K562 (cell line): ENCODE measurements at regions not wholly inside any gene's neighbourhood (a gene's known extent, or its start where the extent isn't known, plus 50 kb on each side); places are given as distances from the start of the nearest gene placed in this dataset.

Experiments used
- ATAC-seq: fragments of 200-7000 bp; cut with Tn5 transposase; 3 replicates; pipeline ENCODE4 v1.9.1; 2020; ENCODE audit warnings: moderate library complexity
- BruUV-seq: library from RNA; stranded (reverse); fragments of 400-500 nt; replicated peaks from 2 replicates; lab custom pipeline; 2021; lab: Mats Ljungman, UMichigan
- CTCF ChIA-PET: fragments of 300-600 bp; formaldehyde crosslinking; extraction: SDS; loops from one replicate; lab custom pipeline; 2021; ENCODE audit warnings: low intra/inter-chr PET ratio; lab: Yijun Ruan, JAX
- POLR2A ChIA-PET: fragments of 300-600, 350-650 bp; sonication (Branson Sonifier 250); formaldehyde crosslinking; extraction: SDS; loops from one replicate; lab custom pipeline; 2021; ENCODE audit warnings: antibody characterized with exemption, inconsistent platforms; lab: Yijun Ruan, JAX
- DNase-seq, 4 experiments: peaks; one replicate each; pipeline versions ENCODE4 v3.0.0 to v3.0.0-alpha.2; 2011 to 2018; ENCODE audit warnings: low spot score in 3 of 4, mixed read lengths in 3 of 4; ENCODE audit errors: extremely low read depth in 1 of 4
- FAIRE-seq: peaks from 2 replicates; lab custom pipeline; 2011; peaks lifted over from hg19 to GRCh38; lab: Jason Lieb, UNC
- H2AFZ ChIP-seq: 2 replicates; pipeline ENCODE4 v1.6.0; 2011; ENCODE audit warnings: low read depth, low read length, control low read depth, inconsistent platforms
- H3K27ac ChIP-seq: fragments of 200-600 bp; 3 replicates; pipeline ENCODE4 v1.8.0; 2011; ENCODE audit warnings: low read depth, mild to moderate bottlenecking, control low read depth, inconsistent platforms, low read length, moderate library complexity, mixed read lengths; ENCODE audit errors: extremely low read depth
- H3K27me3 ChIP-seq, 2 experiments: fragments of 300-600 bp in 1 of 2; 2 replicates in 1 of 2; 3 replicates in 1 of 2; pipeline versions ENCODE4 v1.6.0 to v1.8.0; 2011; ENCODE audit warnings: inconsistent platforms in 2 of 2, low read length in 2 of 2, mild to moderate bottlenecking in 1 of 2, mixed read lengths in 1 of 2, moderate library complexity in 1 of 2; ENCODE audit not compliant: control insufficient read depth in 2 of 2, insufficient read depth in 2 of 2
- H3K36me3 ChIP-seq: fragments of 300-600 bp; 3 replicates; pipeline ENCODE4 v1.8.0; 2011; ENCODE audit warnings: mild to moderate bottlenecking, low read length, inconsistent platforms; ENCODE audit not compliant: control insufficient read depth, insufficient read depth
- H3K4me1 ChIP-seq, 2 experiments: fragments of 200-600 bp in 1 of 2; replicated peaks in 1 of 2; 2 replicates in 1 of 2; 3 replicates in 1 of 2; pipeline versions ENCODE4 v1.5.1 to v1.8.0; 2011; ENCODE audit warnings: inconsistent platforms in 2 of 2, low read length in 2 of 2, mild to moderate bottlenecking in 1 of 2, mixed read lengths in 1 of 2, moderate library complexity in 1 of 2; ENCODE audit not compliant: control insufficient read depth in 2 of 2, insufficient read depth in 2 of 2
- H3K4me2 ChIP-seq: 2 replicates; pipeline ENCODE4 v1.6.1; 2011; ENCODE audit warnings: low read length, control low read depth, inconsistent platforms, mixed read lengths; ENCODE audit not compliant: insufficient read depth
- H3K4me3 ChIP-seq: fragments of 200-600 bp; sonication (generic), shearing (Covaris generic); 2 replicates; pipeline ENCODE4 v1.5.1; 2016; ENCODE audit warnings: control low read depth, inconsistent platforms
- H3K79me2 ChIP-seq: fragments of 200-600 bp; 3 replicates; pipeline ENCODE4 v1.8.0; 2011; ENCODE audit warnings: low read length, inconsistent platforms; ENCODE audit not compliant: control insufficient read depth, insufficient read depth
- H3K9ac ChIP-seq, 2 experiments: 2 replicates each; pipeline versions ENCODE4 v1.6.0 to v1.6.1; 2011; ENCODE audit warnings: low read depth in 2 of 2, low read length in 2 of 2, control low read depth in 1 of 2, inconsistent platforms in 1 of 2, mild to moderate bottlenecking in 1 of 2, mixed read lengths in 1 of 2; ENCODE audit not compliant: insufficient read depth in 1 of 2
- H3K9me1 ChIP-seq: one replicate; pipeline ENCODE4 v1.6.0; 2011; ENCODE audit warnings: inconsistent platforms, mild to moderate bottlenecking, low read length, moderate library complexity; ENCODE audit not compliant: control insufficient read depth, insufficient read depth
- H3K9me3 ChIP-seq: replicated peaks from 2 replicates; pipeline ENCODE4 v1.5.1; 2011; ENCODE audit warnings: low read depth, low read length, inconsistent platforms; ENCODE audit not compliant: control insufficient read depth, insufficient read depth
- H4K20me1 ChIP-seq: replicated peaks from 2 replicates; pipeline ENCODE4 v1.6.1; 2011; ENCODE audit warnings: low read length, inconsistent platforms, mixed read lengths; ENCODE audit not compliant: control insufficient read depth, insufficient read depth
- CC2D1A ChIP-seq: fragments of 450-650 bp; IDR thresholded peaks from 2 replicates; pipeline ENCODE4 v1.6.1; 2017; ENCODE audit warnings: mild to moderate bottlenecking
- HMG20B ChIP-seq: fragments of 250-450 bp; sonication (Bioruptor Pico); IDR thresholded peaks from 2 replicates; pipeline ENCODE4 v1.5.0; 2021; ENCODE audit warnings: mild to moderate bottlenecking
- KLF1 ChIP-seq: fragments of 450-650 bp; IDR thresholded peaks from 2 replicates; pipeline ENCODE4 v1.6.1; 2016; ENCODE audit warnings: missing genetic modification characterization, missing compliant biosample characterization
- NCOA6 ChIP-seq: fragments of 450-650 bp; IDR thresholded peaks from 2 replicates; pipeline ENCODE4 v1.6.1; 2017; ENCODE audit warnings: mild to moderate bottlenecking
- PHTF2 ChIP-seq: fragments of 250-450 bp; sonication (Bioruptor Pico); IDR thresholded peaks from 2 replicates; pipeline ENCODE4 v1.5.0; 2021; ENCODE audit warnings: mild to moderate bottlenecking
- ZBTB5 ChIP-seq: fragments of 450-650 bp; IDR thresholded peaks from 2 replicates; pipeline ENCODE4 v1.6.1; 2017; ENCODE audit warnings: antibody characterized with exemption
- ZNF212 ChIP-seq: fragments of 450-650 bp; formaldehyde crosslinking; IDR thresholded peaks from 2 replicates; pipeline ENCODE4 v1.4.0; 2020; ENCODE audit warnings: mild to moderate bottlenecking
- ZNF253 ChIP-seq: fragments of 250-450 bp; sonication (Bioruptor Pico); conservative IDR thresholded peaks from 2 replicates; pipeline ENCODE4 v1.6.1; 2021; ENCODE audit warnings: mild to moderate bottlenecking
- ZNF75A ChIP-seq: fragments of 450-650 bp; formaldehyde crosslinking; IDR thresholded peaks from 2 replicates; pipeline ENCODE4 v1.4.0; 2020; ENCODE audit warnings: mild to moderate bottlenecking
- in situ Hi-C: fragments of 300-500 bp; cut with MboI; formaldehyde crosslinking; loops from 4 replicates; pipeline ENCODE4 v1.15.0; 2018; ENCODE audit warnings: inconsistent platforms, mixed read lengths
- intact Hi-C: fragments of 100-400 bp; cut with micrococcal nuclease; formaldehyde crosslinking; loops from 2 replicates; pipeline ENCODE4 v1.14.2; 2022
- TF ChIP-seq, protein P1 (sequence below): fragments of 250-450 bp; sonication (Bioruptor Pico); IDR thresholded peaks from 2 replicates; pipeline ENCODE4 v1.8.0; 2021; ENCODE audit warnings: moderate library complexity, mild to moderate bottlenecking, inconsistent platforms
- TF ChIP-seq, protein P2 (sequence below): fragments of 200-800 bp; sonication (Bioruptor generic); IDR thresholded peaks from 2 replicates; pipeline ENCODE4 v1.6.1; 2017; ENCODE audit warnings: missing genetic modification characterization, missing compliant biosample characterization
- TF ChIP-seq, protein P3 (sequence below): fragments of 200-800 bp; sonication (Bioruptor generic); IDR thresholded peaks from 2 replicates; pipeline ENCODE4 v1.6.1; 2016; ENCODE audit warnings: missing genetic modification characterization, missing compliant biosample characterization
- TF ChIP-seq, protein P4 (sequence below): fragments of 250-450 bp; sonication (Bioruptor Pico); IDR thresholded peaks from 2 replicates; pipeline ENCODE4 v1.6.1; 2021; ENCODE audit warnings: mild to moderate bottlenecking

GRCh38 chr7:106394526-106394925, 109.7 kb upstream of the NAMPT start:
- POLR2A ChIA-PET: interaction anchor here (1.2 kb wide), 1 partner anchor 9 kb away, joined by 3 read pairs; no protein-coding TSS in a partner anchor
- in situ Hi-C loops (no loop called here), intact Hi-C loops (no loop called here)
- Histone ChIP-seq H3K27ac (no peak overlapping the region), H3K27me3 (peaks cover 6 to 7% of the 10 kb centered on the region in 2 experiments; a peak in 2 of 5 replicates), H3K4me1 (peaks cover 0 to 4% of the 10 kb centered on the region in 2 experiments; a peak in 1 of 5 replicates), H3K79me2 (no peaks in the 10 kb centered on the region), H2AFZ (no peak overlapping the region), H3K36me3 (no peaks in the 10 kb centered on the region), H3K9ac (no peak overlapping the region), H3K9me1 (no peaks in the 10 kb centered on the region), H3K4me3 (no peak overlapping the region), H4K20me1 (no peaks in the 10 kb centered on the region), H3K4me2 (no peak overlapping the region), H3K9me3 (no peaks in the 10 kb centered on the region)
- CTCF ChIA-PET: no interaction called here
- BruUV-seq: no TSS peak
- no peak for DNase-seq
- ATAC-seq: no peak
- no peak for FAIRE-seq
- TF ChIP-seq ZBTB5: peak; percentile 76; the same call in 1 of the 2 replicates
- TF ChIP-seq NCOA6: no peak
- TF ChIP-seq KLF1 (tag): no peak
- TF ChIP-seq, protein P1, sequence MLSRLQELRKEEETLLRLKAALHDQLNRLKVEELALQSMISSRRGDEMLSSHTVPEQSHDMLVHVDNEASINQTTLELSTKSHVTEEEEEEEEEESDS (CRISPR knock-in tag): no peak
- peak; percentile 48; the same call in 1 of the 2 replicates for TF ChIP-seq CC2D1A
- TF ChIP-seq, protein P2, sequence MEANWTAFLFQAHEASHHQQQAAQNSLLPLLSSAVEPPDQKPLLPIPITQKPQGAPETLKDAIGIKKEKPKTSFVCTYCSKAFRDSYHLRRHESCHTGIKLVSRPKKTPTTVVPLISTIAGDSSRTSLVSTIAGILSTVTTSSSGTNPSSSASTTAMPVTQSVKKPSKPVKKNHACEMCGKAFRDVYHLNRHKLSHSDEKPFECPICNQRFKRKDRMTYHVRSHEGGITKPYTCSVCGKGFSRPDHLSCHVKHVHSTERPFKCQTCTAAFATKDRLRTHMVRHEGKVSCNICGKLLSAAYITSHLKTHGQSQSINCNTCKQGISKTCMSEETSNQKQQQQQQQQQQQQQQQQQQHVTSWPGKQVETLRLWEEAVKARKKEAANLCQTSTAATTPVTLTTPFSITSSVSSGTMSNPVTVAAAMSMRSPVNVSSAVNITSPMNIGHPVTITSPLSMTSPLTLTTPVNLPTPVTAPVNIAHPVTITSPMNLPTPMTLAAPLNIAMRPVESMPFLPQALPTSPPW (CRISPR knock-in tag): no peak
- TF ChIP-seq ZNF75A (CRISPR knock-in tag): no peak
- TF ChIP-seq, protein P3, sequence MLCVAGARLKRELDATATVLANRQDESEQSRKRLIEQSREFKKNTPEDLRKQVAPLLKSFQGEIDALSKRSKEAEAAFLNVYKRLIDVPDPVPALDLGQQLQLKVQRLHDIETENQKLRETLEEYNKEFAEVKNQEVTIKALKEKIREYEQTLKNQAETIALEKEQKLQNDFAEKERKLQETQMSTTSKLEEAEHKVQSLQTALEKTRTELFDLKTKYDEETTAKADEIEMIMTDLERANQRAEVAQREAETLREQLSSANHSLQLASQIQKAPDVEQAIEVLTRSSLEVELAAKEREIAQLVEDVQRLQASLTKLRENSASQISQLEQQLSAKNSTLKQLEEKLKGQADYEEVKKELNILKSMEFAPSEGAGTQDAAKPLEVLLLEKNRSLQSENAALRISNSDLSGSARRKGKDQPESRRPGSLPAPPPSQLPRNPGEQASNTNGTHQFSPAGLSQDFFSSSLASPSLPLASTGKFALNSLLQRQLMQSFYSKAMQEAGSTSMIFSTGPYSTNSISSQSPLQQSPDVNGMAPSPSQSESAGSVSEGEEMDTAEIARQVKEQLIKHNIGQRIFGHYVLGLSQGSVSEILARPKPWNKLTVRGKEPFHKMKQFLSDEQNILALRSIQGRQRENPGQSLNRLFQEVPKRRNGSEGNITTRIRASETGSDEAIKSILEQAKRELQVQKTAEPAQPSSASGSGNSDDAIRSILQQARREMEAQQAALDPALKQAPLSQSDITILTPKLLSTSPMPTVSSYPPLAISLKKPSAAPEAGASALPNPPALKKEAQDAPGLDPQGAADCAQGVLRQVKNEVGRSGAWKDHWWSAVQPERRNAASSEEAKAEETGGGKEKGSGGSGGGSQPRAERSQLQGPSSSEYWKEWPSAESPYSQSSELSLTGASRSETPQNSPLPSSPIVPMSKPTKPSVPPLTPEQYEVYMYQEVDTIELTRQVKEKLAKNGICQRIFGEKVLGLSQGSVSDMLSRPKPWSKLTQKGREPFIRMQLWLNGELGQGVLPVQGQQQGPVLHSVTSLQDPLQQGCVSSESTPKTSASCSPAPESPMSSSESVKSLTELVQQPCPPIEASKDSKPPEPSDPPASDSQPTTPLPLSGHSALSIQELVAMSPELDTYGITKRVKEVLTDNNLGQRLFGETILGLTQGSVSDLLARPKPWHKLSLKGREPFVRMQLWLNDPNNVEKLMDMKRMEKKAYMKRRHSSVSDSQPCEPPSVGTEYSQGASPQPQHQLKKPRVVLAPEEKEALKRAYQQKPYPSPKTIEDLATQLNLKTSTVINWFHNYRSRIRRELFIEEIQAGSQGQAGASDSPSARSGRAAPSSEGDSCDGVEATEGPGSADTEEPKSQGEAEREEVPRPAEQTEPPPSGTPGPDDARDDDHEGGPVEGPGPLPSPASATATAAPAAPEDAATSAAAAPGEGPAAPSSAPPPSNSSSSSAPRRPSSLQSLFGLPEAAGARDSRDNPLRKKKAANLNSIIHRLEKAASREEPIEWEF (CRISPR knock-in tag): no peak
- no peak for TF ChIP-seq HMG20B (CRISPR knock-in tag)
- no peak for TF ChIP-seq ZNF212 (CRISPR knock-in tag)
- TF ChIP-seq ZNF253: no peak
- TF ChIP-seq PHTF2 (CRISPR knock-in tag): no peak
- TF ChIP-seq, protein P4, sequence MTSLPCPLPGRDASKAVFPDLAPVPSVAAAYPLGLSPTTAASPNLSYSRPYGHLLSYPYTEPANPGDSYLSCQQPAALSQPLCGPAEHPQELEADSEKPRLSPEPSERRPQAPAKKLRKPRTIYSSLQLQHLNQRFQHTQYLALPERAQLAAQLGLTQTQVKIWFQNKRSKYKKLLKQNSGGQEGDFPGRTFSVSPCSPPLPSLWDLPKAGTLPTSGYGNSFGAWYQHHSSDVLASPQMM (CRISPR knock-in tag): no peak
